HUES64 (cell line): ENCODE measurements at regions not wholly inside any gene's neighbourhood (a gene's known extent, or its start where the extent isn't known, plus 50 kb on each side); places are given as distances from the start of the nearest gene placed in this dataset.
"Not testable (repeated sequence)": the region's sequence is repeated elsewhere in the genome, so short reads cannot be mapped to it uniquely, and the experiment has no call there.

ENCODE experiments used
- H3K27ac ChIP-seq: 2 replicates; pipeline ENCODE4 v1.7.0; 2013; ENCODE audit warnings: low read depth, low read length, inconsistent platforms
- H3K27me3 ChIP-seq: 2 replicates; pipeline ENCODE4 v1.6.1; 2013; ENCODE audit warnings: mild to moderate bottlenecking, low read length; ENCODE audit not compliant: insufficient read depth
- H3K36me3 ChIP-seq: 2 replicates; pipeline ENCODE4 v1.6.1; 2013; ENCODE audit warnings: mild to moderate bottlenecking, low read length; ENCODE audit not compliant: insufficient read depth
- H3K4me1 ChIP-seq: 2 replicates; pipeline ENCODE4 v1.6.1; 2013; ENCODE audit warnings: mild to moderate bottlenecking, low read length, moderate library complexity; ENCODE audit not compliant: insufficient read depth
- H3K4me3 ChIP-seq: 2 replicates; pipeline ENCODE4 v1.5.1; 2013; ENCODE audit warnings: mild to moderate bottlenecking, low read length, moderate library complexity
- H3K9ac ChIP-seq: 2 replicates; pipeline ENCODE4 v1.6.1; 2013; ENCODE audit warnings: mild to moderate bottlenecking, low read depth, low read length
- H3K9me3 ChIP-seq: 2 replicates; pipeline ENCODE4 v1.6.1; 2013; ENCODE audit warnings: low read depth, low read length; ENCODE audit not compliant: insufficient read depth
- WGBS: fragments of 150-250, 120-280 bp; methylation state at CpG from one replicate; pipeline ENCODE4 v1.1.7; 2013; ENCODE audit warnings: missing lambda C conversion rate; 5-methylcytosine and 5-hydroxymethylcytosine counted together

DNA sequence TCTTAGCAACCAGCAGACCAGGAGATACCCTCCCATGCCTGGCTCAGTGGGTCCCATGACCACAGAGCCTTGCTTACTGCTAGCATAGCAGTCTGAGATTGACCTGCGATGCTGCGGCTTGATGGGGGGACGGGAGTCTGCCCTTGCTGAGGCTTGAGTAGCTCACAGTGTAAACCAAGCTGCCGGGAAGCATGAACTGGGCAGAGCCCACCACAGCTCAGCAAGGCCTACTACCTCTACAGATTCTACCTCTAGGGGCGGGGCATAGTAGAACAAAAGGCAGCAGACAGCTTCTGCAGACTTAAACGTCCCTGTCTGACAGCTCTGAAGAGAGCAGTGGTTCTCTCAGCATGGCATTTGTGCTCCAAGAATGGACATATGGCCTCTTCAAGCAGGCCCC lies 86.7 kb upstream of the OR4E1 start:
- not testable (repeated sequence) for H3K36me3 ChIP-seq, H3K4me3 ChIP-seq, H3K9ac ChIP-seq, H3K27me3 ChIP-seq, H3K4me1 ChIP-seq, H3K27ac ChIP-seq, H3K9me3 ChIP-seq
- 62% methylated on average over 6 of the region's 6 CpGs for WGBS

DNA sequence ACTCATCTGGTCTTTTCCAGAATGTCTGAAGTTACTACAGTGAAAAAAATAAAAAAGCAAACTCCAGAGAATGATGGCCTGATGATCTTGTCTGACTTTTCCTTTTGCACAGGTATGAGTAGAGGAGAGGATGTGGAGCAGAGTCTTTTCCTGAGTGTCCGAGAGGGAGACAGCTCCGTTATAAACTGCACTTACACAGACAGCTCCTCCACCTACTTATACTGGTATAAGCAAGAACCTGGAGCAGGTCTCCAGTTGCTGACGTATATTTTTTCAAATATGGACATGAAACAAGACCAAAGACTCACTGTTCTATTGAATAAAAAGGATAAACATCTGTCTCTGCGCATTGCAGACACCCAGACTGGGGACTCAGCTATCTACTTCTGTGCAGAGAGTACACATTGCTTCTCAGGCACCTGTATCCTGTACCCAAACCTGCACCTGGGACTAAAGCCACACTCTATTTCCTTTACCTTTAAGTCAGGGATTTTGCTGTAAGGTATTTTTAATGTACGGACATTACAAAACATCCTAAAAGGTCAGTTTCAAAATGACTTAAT lies 75.8 kb upstream of the OR4E1 start:
- Histone ChIP-seq H3K36me3 (no peaks in the 10 kb centered on the region), H3K9me3 (no peaks in the 10 kb centered on the region), H3K9ac (no peak overlapping the region), H3K27ac (no peak overlapping the region), H3K27me3 (no peaks in the 10 kb centered on the region; the same call in 1 of the 2 replicates), H3K4me1 (no peaks in the 10 kb centered on the region), H3K4me3 (no peak overlapping the region)
- WGBS = 94% methylated on average over 5 of the region's 5 CpGs

- H3K36me3 ChIP-seq = no peaks in the 10 kb centered on the region
- H3K9me3 ChIP-seq = no peaks in the 10 kb centered on the region
- no peaks in the 10 kb centered on the region for H3K4me1 ChIP-seq
- H3K9ac ChIP-seq = no peak overlapping the region
- 33% methylated on average over 5 of the region's 5 CpGs for WGBS
- H3K27me3 ChIP-seq = no peaks in the 10 kb centered on the region; the same call in 1 of the 2 replicates
- H3K4me3 ChIP-seq = no peak overlapping the region
- no peak overlapping the region for H3K27ac ChIP-seq
These were observed 75.3 kb upstream of the OR4E1 start for GRCh38 chr14:21748869-21749303.

- no peak overlapping the region for H3K9ac ChIP-seq
- H3K36me3 ChIP-seq = no peaks in the 10 kb centered on the region
- H3K27me3 ChIP-seq = no peaks in the 10 kb centered on the region
- no peaks in the 10 kb centered on the region for H3K9me3 ChIP-seq
- WGBS = 88% methylated on average over 4 of the region's 4 CpGs
- H3K4me1 ChIP-seq = no peaks in the 10 kb centered on the region
- no peak overlapping the region for H3K4me3 ChIP-seq
- H3K27ac ChIP-seq = no peak overlapping the region
These were observed 62.2 kb upstream of the OR4E1 start for GRCh38 chr14:21735639-21736307.

DNA sequence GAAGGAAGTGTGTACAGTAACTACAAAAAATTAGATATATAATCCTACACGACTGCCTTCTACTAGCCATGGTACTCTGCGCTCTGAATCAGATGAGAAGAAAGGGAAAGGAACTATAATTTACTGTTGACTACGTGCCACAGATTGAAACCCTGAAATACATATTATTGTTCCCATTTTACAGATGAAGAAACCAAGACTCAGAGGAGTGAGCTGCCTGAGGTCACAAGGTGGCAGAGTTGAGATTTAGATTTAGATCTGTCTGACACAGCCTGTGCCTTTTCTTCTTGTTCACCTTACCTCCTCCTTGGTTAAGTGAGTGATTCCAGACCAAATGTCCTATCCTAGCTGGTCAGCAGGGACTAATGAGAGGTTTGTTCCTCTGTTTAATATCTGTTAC lies 61.6 kb upstream of the OR4E1 start:
- no peak overlapping the region for H3K9ac ChIP-seq
- no peaks in the 10 kb centered on the region for H3K27me3 ChIP-seq
- no peaks in the 10 kb centered on the region for H3K9me3 ChIP-seq
- WGBS = no CpG with 5 or more reads among the region's 3 CpGs
- no peaks in the 10 kb centered on the region for H3K4me1 ChIP-seq
- H3K36me3 ChIP-seq = no peaks in the 10 kb centered on the region
- no peak overlapping the region for H3K27ac ChIP-seq
- no peak overlapping the region for H3K4me3 ChIP-seq

DNA sequence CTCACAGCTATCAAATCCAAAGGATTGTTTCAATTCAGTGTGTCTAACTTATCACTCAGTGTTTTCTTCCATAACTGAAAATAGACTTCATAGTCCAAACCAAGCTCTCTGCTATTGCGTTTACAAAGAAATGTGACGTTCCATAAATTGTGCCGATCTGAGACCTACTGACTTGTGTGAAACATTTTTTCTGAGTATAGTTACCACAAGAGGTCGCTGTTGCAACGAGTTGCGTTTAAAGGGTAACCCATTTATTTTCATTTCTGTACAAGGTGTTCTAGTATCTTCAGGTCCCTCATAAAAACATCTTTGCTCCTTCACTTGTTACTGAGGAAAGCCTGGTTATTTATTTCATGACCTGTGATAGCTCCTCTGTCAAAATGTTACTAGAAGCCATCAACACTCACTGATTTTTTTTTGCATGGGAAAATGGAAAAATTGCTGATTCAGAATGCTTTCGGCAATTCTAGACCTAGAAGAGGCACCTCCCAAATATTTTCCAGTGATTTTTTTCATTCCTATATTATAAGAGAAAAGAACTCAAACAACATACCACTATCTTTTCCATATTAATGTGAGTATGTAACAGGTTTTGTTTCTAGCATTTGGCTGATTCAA lies 60.9 kb upstream of the OR4E1 start:
- Histone ChIP-seq H3K4me1 (no peaks in the 10 kb centered on the region), H3K4me3 (no peak overlapping the region), H3K9me3 (no peaks in the 10 kb centered on the region), H3K9ac (no peak overlapping the region), H3K27ac (no peak overlapping the region), H3K27me3 (no peaks in the 10 kb centered on the region), H3K36me3 (no peaks in the 10 kb centered on the region)
- WGBS = 21% methylated on average over 6 of the region's 7 CpGs

DNA sequence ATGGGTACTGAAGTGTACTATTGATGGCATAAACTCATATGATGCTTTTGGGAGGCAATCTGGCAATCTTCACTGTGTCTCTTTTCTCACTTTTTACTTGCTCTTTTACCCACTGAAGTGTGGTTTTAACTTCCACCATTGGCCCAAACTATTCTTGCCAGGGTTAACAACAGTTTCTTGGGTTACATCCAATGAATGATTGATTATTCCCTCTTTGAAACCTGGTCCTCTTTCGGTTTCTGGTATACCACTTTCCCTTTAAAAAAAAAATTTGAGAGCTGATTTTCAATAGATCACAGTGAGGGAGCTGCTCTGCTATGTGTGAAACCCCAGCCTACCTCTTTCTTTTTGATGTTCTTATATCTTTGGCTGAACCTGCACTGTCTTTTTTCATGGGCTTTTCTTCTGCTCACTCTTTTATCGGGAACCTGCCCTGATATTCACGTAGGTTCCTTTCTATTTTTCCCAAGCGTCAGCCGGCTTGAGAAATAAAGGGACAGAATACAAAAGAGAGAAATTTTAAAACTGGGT lies 56.1 kb upstream of the OR4E1 start:
- no peak overlapping the region for H3K9ac ChIP-seq
- no peaks in the 10 kb centered on the region for H3K27me3 ChIP-seq
- no peak overlapping the region for H3K4me3 ChIP-seq
- no peaks in the 10 kb centered on the region for H3K9me3 ChIP-seq
- H3K4me1 ChIP-seq = no peaks in the 10 kb centered on the region
- no peak overlapping the region for H3K27ac ChIP-seq
- H3K36me3 ChIP-seq = no peaks in the 10 kb centered on the region
- 67% methylated on average over 5 of the region's 5 CpGs for WGBS

DNA sequence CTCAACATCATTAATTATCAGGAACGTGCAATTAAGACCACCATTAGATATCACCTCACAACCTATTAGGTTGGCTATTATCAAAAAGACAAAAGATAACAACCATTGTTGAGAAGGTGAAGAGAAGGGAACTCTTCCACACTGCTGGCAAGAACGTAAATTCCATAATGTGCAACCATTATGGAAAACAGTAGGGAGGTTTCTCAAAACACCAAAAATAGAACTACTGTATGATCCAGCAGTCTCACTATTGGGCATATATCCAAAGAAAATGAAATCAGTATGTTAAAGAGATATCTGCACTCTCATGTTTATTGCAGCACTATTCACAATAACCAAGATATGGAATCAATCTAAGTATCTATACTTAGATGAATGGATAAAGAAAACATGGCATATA lies 51.6 kb upstream of the OR4E1 start:
- Histone ChIP-seq H3K9me3 (no peaks in the 10 kb centered on the region), H3K9ac (no peak overlapping the region), H3K4me1 (no peaks in the 10 kb centered on the region), H3K27ac (no peak overlapping the region), H3K4me3 (no peak overlapping the region), H3K27me3 (no peaks in the 10 kb centered on the region), H3K36me3 (no peaks in the 10 kb centered on the region)
- 95% methylated on average over 2 of the region's 2 CpGs for WGBS

GRCh38 chr14:21724090-21724973 lies 50.7 kb upstream of the OR4E1 start:
- Histone ChIP-seq H3K36me3 (no peaks in the 10 kb centered on the region), H3K9me3 (no peaks in the 10 kb centered on the region), H3K27me3 (no peaks in the 10 kb centered on the region), H3K4me3 (no peak overlapping the region), H3K4me1 (no peaks in the 10 kb centered on the region), H3K27ac (no peak overlapping the region), H3K9ac (no peak overlapping the region)
- WGBS = 90% methylated on average over 7 of the region's 8 CpGs

DNA sequence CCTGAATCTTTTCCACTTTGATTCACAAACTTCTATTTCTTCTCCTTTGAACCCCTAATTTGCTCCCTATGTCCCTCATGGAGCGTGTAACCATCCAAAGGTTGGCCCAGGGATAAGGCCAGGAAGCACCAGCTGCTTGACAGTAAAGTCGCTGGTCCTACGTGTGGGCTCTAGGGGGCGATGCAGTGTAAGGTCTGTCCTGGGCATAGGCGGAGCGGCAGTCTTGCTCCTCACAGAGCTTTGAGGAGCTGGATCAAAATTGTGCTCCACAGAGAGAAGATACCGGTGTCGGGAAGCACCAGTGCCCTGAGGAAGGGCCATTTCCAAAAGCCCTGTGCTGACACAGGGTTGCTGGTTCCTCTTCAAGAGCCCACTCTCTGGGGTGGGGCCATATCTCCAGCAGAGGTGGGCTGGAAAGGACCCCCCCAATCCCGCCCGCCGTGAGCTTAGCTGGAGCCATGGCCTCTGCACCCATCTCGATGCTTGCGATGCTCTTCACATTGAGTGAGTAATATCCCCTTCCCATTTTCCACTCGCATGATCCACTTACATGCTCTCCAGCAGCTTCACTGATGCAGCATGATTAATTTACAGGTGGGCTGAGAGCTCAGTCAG lies 49.9 kb upstream of the OR4E1 start:
- Histone ChIP-seq H3K4me3 (no peak overlapping the region), H3K9ac (no peak overlapping the region), H3K4me1 (no peaks in the 10 kb centered on the region), H3K9me3 (no peaks in the 10 kb centered on the region), H3K27me3 (no peaks in the 10 kb centered on the region), H3K36me3 (no peaks in the 10 kb centered on the region), H3K27ac (no peak overlapping the region)
- 48% methylated on average over 14 of the region's 14 CpGs for WGBS
